HG03354 (cell line): ENCODE measurements at regions not wholly inside any gene's neighbourhood (a gene's known extent, or its start where the extent isn't known, plus 50 kb on each side); places are given as distances from the start of the nearest gene placed in this dataset.
"Not testable (repeated sequence)": the region's sequence is repeated elsewhere in the genome, so short reads cannot be mapped to it uniquely, and the experiment has no call there.

Source experiments
- ATAC-seq: cut with Tn5 transposase; IDR thresholded peaks from one replicate; pipeline ENCODE4 v1.9.1; 2021; ENCODE audit warnings: mild to moderate bottlenecking; ENCODE audit not compliant: unreplicated experiment, poor library complexity, severe bottlenecking

DNA sequence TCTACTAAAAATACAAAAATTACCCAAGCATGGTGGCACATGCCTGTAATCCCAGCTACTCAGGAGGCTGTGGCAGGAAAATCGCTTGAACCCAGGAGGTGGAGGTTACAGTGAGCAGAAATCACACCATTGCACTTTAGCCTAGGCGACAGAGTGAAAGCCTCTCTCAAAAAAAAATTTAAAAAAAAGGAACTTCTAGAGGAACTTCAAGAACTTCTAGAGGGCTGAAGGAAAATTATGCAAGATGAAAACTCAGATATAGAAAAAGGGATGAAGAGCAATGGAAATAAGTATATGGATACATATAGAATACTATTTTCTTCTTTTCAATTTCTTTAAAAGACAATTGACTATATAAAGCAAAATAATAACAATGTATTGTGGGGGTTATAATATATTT lies 51.2 kb upstream of the PRR5 start:
- no peak for ATAC-seq

GRCh38 chr22:44648821-44649565 lies 53.0 kb upstream of the PRR5 start:
- no peak for ATAC-seq

DNA sequence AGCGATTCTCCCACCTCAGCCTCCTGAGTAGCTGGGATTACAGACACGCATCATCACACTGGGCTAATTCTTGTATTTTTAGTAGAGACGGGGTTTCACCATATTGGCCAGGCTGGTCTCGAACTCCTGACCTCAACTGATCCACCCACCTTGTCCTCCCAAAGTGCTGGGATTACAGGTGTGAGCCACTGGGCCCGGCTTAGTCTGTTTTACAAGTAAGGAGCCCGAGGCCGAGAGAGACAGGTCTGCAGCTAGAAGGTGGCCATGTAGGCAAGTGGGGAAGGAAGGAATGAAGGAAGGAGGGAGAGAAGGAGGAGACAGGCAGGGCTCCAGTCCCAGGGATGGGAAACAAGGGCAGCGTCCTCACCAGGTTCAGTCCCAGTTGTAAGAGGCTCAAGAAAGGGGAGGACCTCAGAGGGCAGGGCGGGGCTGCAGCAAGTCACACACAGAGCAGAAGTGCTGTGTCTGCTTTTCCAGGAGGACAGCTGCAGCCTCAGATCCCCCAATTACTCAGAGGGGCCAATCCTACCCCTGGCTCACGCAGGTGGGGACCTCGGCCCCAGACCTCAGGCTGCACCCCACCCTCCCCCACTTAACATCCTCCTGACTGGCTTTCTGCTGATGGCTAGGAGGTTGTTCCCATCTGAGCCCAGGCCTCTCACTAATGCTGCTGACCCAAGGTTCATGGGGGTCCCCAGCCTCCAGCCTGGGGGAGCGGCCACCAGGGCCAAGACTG lies 53.8 kb upstream of the PRR5 start:
- no peak for ATAC-seq

DNA sequence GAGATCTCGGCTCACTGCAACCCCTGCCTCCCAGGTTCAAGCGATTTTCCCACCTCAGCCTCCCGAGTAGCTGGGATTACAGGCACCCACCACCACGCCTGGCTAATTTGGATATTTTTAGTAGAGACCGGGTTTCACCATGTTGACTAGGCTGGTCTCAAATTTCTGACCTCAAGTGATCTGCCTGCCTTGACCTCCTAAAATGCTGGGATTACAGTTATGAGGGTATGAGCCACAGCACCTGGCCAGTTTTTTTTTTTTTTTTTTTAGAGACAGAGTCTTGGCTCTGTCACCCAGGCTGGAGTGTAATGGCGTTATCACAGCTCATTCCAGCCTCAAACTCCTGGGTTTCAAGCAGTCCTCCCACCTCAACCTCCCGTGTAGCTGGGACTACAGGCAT lies 54.9 kb upstream of the PRR5 start:
- no peak for ATAC-seq

GRCh38 chr22:44646668-44647067 lies 55.3 kb upstream of the PRR5 start:
- ATAC-seq = no peak

DNA sequence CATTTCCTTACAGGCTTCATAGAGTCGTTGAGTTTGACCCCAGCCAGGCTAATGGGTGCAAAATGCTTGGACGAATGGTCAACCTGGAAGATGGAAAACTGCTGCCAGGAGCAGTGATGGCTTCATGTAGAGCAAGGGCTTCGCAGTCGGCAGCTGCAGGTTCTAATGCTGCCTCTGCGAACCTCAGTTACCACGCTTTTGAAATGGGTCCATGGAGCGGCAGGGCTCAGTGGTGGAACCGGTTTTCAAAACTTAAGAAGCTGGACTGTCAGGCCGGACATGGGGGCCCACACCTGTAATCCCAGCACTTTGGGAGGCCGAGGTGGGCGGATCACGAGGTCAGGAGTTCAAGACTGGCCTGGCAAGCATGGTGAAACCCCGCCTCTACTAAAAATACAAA lies 55.9 kb upstream of the PRR5 start:
- ATAC-seq = no peak

- no peak for ATAC-seq
Observed at GRCh38 chr22:44645531-44645930, 56.5 kb upstream of the PRR5 start.

- ATAC-seq = no peak
Observed at GRCh38 chr22:44645083-44645482, 56.9 kb upstream of the PRR5 start.

DNA sequence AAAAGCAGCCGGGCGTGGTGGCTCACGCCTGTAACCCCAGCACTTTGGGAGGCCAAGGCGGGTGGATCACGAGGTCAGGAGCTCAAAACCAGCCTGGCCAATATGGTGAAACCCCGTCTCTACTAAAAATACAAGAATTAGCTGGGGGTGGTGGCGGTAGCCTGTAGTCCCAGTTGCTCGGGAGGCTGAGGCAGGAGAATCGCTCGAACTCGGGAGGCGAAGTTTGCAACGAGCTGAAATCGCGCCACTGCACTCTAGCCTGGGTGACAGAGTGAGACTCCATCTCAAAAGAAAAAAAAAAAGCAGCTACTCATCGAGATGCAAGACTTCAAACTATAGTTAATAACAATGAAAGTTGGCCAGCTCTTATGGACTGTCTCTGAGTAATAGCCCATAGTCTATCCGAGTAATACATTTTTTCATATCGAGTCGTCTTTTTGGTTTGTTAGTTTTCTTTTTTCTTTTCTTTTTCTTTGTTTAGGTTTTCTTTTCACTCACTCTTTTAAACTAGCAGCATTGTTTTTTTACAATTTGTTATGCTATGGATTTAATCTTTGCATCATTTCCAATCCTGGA lies 58.4 kb upstream of the PRR5 start:
- not testable (repeated sequence) for ATAC-seq

DNA sequence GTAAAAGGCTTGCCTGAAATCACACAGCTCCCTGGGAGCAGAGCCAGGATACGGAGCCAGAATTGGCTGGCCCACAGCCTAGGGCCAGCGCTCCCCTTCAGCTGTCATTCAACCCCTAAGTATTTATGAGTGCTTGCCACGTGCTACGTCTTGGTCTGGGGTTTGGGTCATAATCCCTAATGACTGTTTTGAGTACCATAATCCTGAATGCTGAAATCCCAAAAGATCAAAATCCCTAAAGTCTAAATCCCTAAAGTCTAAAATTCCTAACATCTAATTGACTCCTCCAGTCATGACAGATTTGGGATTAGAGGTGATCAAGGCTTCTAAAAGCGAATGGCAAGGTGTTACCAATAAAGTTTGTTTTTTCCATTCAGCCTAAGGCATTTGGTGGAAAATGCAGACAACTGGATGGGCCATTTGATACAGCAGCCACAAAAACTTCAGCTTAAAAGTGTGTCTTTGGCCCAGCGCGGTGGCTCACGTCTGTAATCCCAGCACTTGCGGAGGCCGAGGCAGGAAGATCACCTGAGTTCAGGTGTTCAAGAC lies 59.8 kb upstream of the PRR5 start:
- no peak for ATAC-seq

DNA sequence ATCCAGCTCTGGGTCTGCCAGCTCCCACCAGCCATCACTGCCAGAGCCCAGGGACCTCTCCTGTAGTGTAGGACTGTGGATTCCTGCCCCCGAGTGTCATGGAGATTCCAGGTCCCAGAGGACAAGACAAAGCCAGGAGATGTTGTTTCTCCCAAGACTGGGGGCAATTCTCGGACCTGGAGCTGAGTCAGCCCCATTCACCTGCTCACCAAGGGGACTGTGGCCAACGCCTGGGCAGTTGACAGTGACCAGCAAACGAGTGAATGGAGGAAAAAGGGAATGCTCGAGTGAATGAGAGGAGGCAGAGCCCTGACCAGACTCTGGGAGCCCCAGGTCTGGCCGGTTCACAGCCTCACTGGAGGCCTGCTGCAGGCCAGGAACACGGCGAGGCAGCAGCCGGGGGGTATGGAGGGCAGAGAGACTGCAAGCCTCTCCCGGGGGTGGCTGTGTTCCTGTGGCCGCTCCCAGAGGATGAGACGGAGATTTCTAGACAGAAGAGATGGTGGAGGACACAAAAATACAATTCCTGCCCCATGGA lies 61.3 kb upstream of the PRR5 start:
- ATAC-seq = no peak

DNA sequence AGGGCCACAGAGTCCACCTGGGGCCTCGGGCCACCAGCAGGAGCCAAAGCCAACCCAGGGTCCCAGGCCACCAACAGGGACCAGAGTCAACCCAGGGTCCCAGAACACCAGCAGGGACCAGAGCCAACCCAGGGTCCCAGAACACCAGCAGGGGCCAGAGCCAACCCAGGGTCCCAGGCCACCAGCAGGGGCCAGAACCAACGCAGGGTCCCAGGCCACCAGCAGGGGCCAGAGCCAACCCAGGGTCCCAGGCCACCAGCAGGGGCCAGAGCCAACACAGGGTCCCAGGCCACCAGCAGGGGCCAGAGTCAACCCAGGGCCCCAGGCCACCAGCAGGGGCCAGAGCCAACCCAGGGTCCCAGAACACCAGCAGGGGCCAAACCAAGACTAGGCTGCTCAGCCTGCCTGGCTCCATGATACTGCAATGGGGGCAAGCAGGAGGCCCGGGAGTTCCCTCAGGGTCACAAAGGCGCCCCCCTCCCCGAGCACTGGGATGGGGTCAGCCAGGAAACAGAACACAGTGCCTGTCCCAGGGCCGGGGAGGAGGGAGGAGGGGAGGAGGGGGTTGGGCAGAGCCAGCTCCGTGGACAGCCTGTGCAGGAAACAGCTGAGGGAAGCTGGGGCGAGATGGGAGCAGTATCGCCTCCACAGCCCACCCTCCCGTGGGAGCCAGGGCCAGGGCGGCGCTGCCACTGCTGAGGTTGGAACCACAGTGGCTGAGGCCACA lies 62.0 kb upstream of the PRR5 start:
- ATAC-seq = no peak

DNA sequence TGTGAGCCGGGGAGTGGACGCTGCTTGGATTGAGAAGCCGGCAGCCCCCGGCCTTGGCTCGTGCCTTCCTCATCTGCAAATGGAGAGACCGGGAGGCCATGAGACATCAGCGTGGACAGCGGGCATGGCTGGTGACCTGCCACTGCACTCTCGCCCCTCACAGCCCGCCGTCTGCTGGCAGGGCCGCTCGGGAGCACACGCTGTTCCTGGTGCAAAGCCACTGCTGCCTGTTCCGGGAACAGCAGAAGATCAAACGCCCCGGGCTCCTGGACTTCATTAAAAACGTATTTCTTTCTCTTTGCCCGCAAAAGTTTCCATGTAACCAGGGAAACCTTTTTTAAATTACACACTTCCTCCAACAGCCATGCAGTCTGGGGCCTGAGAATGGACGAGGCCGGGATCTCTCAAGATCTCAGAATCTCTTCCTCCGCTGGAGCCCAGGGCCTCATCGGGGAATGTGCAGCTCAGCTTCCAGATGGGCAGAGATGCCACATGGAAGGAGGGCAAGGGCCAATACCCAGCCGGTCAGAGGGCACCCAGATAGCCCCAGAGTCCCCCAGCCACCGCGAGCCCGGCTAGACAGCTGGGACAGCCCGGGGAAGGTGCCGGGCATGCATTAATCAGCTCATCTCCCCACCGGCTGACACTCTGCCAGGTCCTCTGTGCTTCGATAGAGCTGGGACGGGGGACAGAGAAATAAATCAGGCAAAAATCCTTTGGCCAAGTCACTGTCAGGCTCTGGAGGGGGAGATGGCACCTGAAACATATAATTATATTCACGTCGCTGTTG lies 62.8 kb upstream of the PRR5 start:
- ATAC-seq = no peak

DNA sequence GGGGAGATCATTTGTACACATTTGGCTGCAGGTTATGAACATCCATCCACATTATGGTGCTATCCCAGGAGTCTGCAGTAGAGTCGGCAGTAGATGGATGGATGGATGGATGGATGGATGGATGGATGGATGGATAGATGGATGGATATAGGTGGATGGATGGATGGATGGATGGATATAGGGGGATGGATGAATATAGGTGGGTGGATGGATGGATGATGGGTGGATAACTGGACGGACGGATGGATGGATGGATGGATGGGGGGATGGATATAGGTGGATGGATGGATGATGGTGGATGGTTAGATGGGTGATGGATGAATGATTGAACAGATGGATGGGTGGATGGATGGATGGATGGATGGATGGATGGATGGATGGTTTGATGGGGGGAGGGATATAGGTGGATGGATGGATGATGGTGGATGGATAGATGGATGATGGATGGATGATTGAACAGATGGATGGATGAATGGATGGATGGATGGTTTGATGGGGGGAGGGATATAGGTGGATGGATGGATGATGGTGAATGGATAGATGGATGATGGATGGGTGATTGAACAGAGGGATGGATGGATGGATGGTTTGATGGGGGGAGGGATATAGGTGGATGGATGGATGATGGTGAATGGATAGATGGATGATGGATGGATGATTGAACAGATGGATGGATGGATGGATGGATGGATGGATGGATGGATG lies 65.3 kb upstream of the PRR5 start:
- ATAC-seq = not testable (repeated sequence)

GRCh38 chr22:44635567-44635966 lies 66.4 kb upstream of the PRR5 start:
- ATAC-seq = not testable (repeated sequence)

- no peak for ATAC-seq
Observed at GRCh38 chr22:44634426-44635321, 67.3 kb upstream of the PRR5 start.

GRCh38 chr22:44633647-44634046 lies 68.4 kb upstream of the PRR5 start:
- ATAC-seq = no peak
